ENCODE measurements at regions not wholly inside any gene's neighbourhood (a gene's known extent, or its start where the extent isn't known, plus 50 kb on each side); places are given as distances from the start of the nearest gene placed in this dataset.
"Not testable (repeated sequence)": the region's sequence is repeated elsewhere in the genome, so short reads cannot be mapped to it uniquely, and the experiment has no call there.

GRCh38 chr14:105641075-105641937, 114.9 kb downstream of the TMEM121 start:
- DNase-seq = no peak

GRCh38 chr14:105641951-105642350, 115.6 kb downstream of the TMEM121 start:
- DNase-seq = not testable (repeated sequence)

- DNase-seq = not testable (repeated sequence)
Observed at GRCh38 chr14:105642486-105642885, 116.1 kb downstream of the TMEM121 start.

- DNase-seq = not testable (repeated sequence)
Observed at GRCh38 chr14:105643406-105644052, 117.1 kb downstream of the TMEM121 start.

- DNase-seq = not testable (repeated sequence)
Observed at GRCh38 chr14:105644053-105644435, 117.7 kb downstream of the TMEM121 start.

GRCh38 chr14:105644457-105644856, 118.1 kb downstream of the TMEM121 start:
- not testable (repeated sequence) for DNase-seq

- not testable (repeated sequence) for DNase-seq
Observed at GRCh38 chr14:105644891-105645290, 118.5 kb downstream of the TMEM121 start.

GRCh38 chr14:105645389-105645788, 119.0 kb downstream of the TMEM121 start:
- DNase-seq = not testable (repeated sequence)

GRCh38 chr14:105646175-105646574, 119.8 kb downstream of the TMEM121 start:
- no peak for DNase-seq

- not testable (repeated sequence) for DNase-seq
Observed at GRCh38 chr14:105646711-105647281, 120.4 kb downstream of the TMEM121 start.

- not testable (repeated sequence) for DNase-seq
Observed at GRCh38 chr14:105647426-105647783, 121.0 kb downstream of the TMEM121 start.

- DNase-seq = no peak
Observed at GRCh38 chr14:105647784-105648608, 121.6 kb downstream of the TMEM121 start.

GRCh38 chr14:105648609-105649535, 122.5 kb downstream of the TMEM121 start:
- DNase-seq = not testable (repeated sequence)

- not testable (repeated sequence) for DNase-seq
Observed at GRCh38 chr14:105652317-105652716, 125.9 kb downstream of the TMEM121 start.

- not testable (repeated sequence) for DNase-seq
Observed at GRCh38 chr14:105653921-105654320, 127.5 kb downstream of the TMEM121 start.

GRCh38 chr14:105659255-105659654, 132.9 kb downstream of the TMEM121 start:
- not testable (repeated sequence) for DNase-seq

GRCh38 chr14:105659935-105660527, 133.6 kb downstream of the TMEM121 start:
- DNase-seq = no peak

GRCh38 chr14:105660816-105661531, 134.6 kb downstream of the TMEM121 start:
- no peak for DNase-seq

- DNase-seq = not testable (repeated sequence)
Observed at GRCh38 chr14:105662043-105662442, 135.7 kb downstream of the TMEM121 start.

GRCh38 chr14:105662592-105662991, 136.2 kb downstream of the TMEM121 start:
- not testable (repeated sequence) for DNase-seq
